ENCODE measurements at regions not wholly inside any gene's neighbourhood (a gene's known extent, or its start where the extent isn't known, plus 50 kb on each side); places are given as distances from the start of the nearest gene placed in this dataset.

- DNase-seq, result no peak
These were observed 559.2 kb downstream of the RNF144A start for GRCh38 chr2:7476371-7476770.

- DNase-seq, result no peak
These were observed 562.4 kb downstream of the RNF144A start for GRCh38 chr2:7479603-7480002.

- DNase-seq, result no peak
These were observed 563.2 kb downstream of the RNF144A start for GRCh38 chr2:7480431-7480830.

- DNase-seq, result no peak
These were observed 573.5 kb downstream of the RNF144A start for GRCh38 chr2:7490672-7491071.

- DNase-seq, result no peak
These were observed 575.5 kb downstream of the RNF144A start for GRCh38 chr2:7492719-7493118.

GRCh38 chr2:7497178-7497577 lies 580.0 kb downstream of the RNF144A start:
- DNase-seq, result no peak

- DNase-seq, result no peak
These were observed 581.8 kb downstream of the RNF144A start for GRCh38 chr2:7499018-7499417.

- DNase-seq, result no peak
These were observed 585.1 kb downstream of the RNF144A start for GRCh38 chr2:7502336-7502735.

GRCh38 chr2:7508296-7508943 lies 591.2 kb downstream of the RNF144A start:
- no peak for DNase-seq

GRCh38 chr2:7510353-7510752 lies 593.1 kb downstream of the RNF144A start:
- no peak for DNase-seq

- DNase-seq, result no peak
These were observed 596.6 kb downstream of the RNF144A start for GRCh38 chr2:7513834-7514233.

- no peak for DNase-seq
These were observed 598.1 kb downstream of the RNF144A start for GRCh38 chr2:7515327-7515726.

GRCh38 chr2:7516484-7517063 lies 599.4 kb downstream of the RNF144A start:
- no peak for DNase-seq

GRCh38 chr2:7517088-7517487 lies 599.9 kb downstream of the RNF144A start:
- no peak for DNase-seq

- no peak for DNase-seq
These were observed 600.6 kb downstream of the RNF144A start for GRCh38 chr2:7517851-7518250.

- no peak for DNase-seq
These were observed 606.4 kb downstream of the RNF144A start for GRCh38 chr2:7523481-7524120.

- no peak for DNase-seq
These were observed 607.0 kb downstream of the RNF144A start for GRCh38 chr2:7524195-7524594.

GRCh38 chr2:7525746-7526145 lies 608.5 kb downstream of the RNF144A start:
- DNase-seq, result no peak

GRCh38 chr2:7527165-7527722 lies 610.0 kb downstream of the RNF144A start:
- no peak for DNase-seq

GRCh38 chr2:7530001-7530400 lies 612.8 kb downstream of the RNF144A start:
- DNase-seq, result no peak

- DNase-seq, result no peak
These were observed 621.9 kb downstream of the RNF144A start for GRCh38 chr2:7539077-7539476.

- DNase-seq, result no peak
These were observed 622.5 kb downstream of the RNF144A start for GRCh38 chr2:7539760-7540159.

- DNase-seq, result no peak
These were observed 635.8 kb downstream of the RNF144A start for GRCh38 chr2:7552825-7553570.

GRCh38 chr2:7555260-7555659 lies 638.0 kb downstream of the RNF144A start:
- DNase-seq, result no peak
